Posterior cingulate gyrus (tissue), 11 donors: ENCODE measurements at regions not wholly inside any gene's neighbourhood (a gene's known extent, or its start where the extent isn't known, plus 50 kb on each side); places are given as distances from the start of the nearest gene placed in this dataset.

Experiments
- DNase-seq, 10 donors: peaks; one replicate each; pipeline versions ENCODE4 v3.0.0 to v3.0.0-alpha.2; 2020 to 2021; ENCODE audit warnings: mixed read lengths in 3 of 10
- intact Hi-C: fragments of 100-400 bp; cut with DNase I; formaldehyde crosslinking; loops from one replicate; pipeline ENCODE4 v1.15.1; 2023

- intact Hi-C loops: no loop called here
- DNase-seq: no peak
Measured at GRCh38 chr16:60310846-60311445, 1576.8 kb upstream of the GOT2 start.

GRCh38 chr16:60304720-60305119 lies 1570.6 kb upstream of the GOT2 start:
- DNase-seq: no peak

GRCh38 chr16:60304066-60304465 lies 1570.0 kb upstream of the GOT2 start:
- peak in 1 of 10 donors; percentile 32 for DNase-seq
- intact Hi-C loops: no loop called here

More at GRCh38 chr16:60304720-60305119, 1570.6 kb upstream of the GOT2 start:
- intact Hi-C loops: no loop called here

- DNase-seq: no peak
- intact Hi-C loops: no loop called here
Measured at GRCh38 chr16:60302676-60303075, 1568.6 kb upstream of the GOT2 start.

- DNase-seq: no peak
- intact Hi-C loops: no loop called here
Measured at GRCh38 chr16:60302261-60302660, 1568.1 kb upstream of the GOT2 start.

- no peak for DNase-seq
- intact Hi-C loops: no loop called here
Measured at GRCh38 chr16:60299241-60299776, 1565.2 kb upstream of the GOT2 start.

- intact Hi-C loops: no loop called here
- no peak for DNase-seq
Measured at GRCh38 chr16:60295451-60295850, 1561.3 kb upstream of the GOT2 start.

- no peak for DNase-seq
- intact Hi-C loops: no loop called here
Measured at GRCh38 chr16:60285794-60286193, 1551.7 kb upstream of the GOT2 start.

GRCh38 chr16:60279061-60279665 lies 1545.0 kb upstream of the GOT2 start:
- intact Hi-C loops: no loop called here
- no peak for DNase-seq

GRCh38 chr16:60274431-60275019 lies 1540.4 kb upstream of the GOT2 start:
- intact Hi-C loops: no loop called here
- DNase-seq: no peak

GRCh38 chr16:60271781-60272180 lies 1537.7 kb upstream of the GOT2 start:
- no peak for DNase-seq
- intact Hi-C loops: no loop called here

GRCh38 chr16:60271025-60271771 lies 1537.1 kb upstream of the GOT2 start:
- DNase-seq: no peak

GRCh38 chr16:60261425-60261824 lies 1527.3 kb upstream of the GOT2 start:
- intact Hi-C loops: no loop called here
- no peak for DNase-seq

More at GRCh38 chr16:60271025-60271771, 1537.1 kb upstream of the GOT2 start:
- intact Hi-C loops: no loop called here

GRCh38 chr16:60259956-60260355 lies 1525.8 kb upstream of the GOT2 start:
- DNase-seq: no peak
- intact Hi-C loops: no loop called here

- intact Hi-C loops: no loop called here
- DNase-seq: no peak
Measured at GRCh38 chr16:60246086-60246485, 1512.0 kb upstream of the GOT2 start.

- DNase-seq: no peak
Measured at GRCh38 chr16:60241671-60242070, 1507.6 kb upstream of the GOT2 start.

GRCh38 chr16:60230666-60231065 lies 1496.5 kb upstream of the GOT2 start:
- intact Hi-C loops: no loop called here
- no peak for DNase-seq

More at GRCh38 chr16:60241671-60242070, 1507.6 kb upstream of the GOT2 start:
- intact Hi-C loops: no loop called here

- DNase-seq: no peak
- intact Hi-C loops: no loop called here
Measured at GRCh38 chr16:60225541-60225940, 1491.4 kb upstream of the GOT2 start.

- no peak for DNase-seq
- intact Hi-C loops: no loop called here
Measured at GRCh38 chr16:60217787-60218186, 1483.7 kb upstream of the GOT2 start.

GRCh38 chr16:60214311-60214710 lies 1480.2 kb upstream of the GOT2 start:
- DNase-seq: no peak
- intact Hi-C loops: no loop called here

- no peak for DNase-seq
- intact Hi-C loops: no loop called here
Measured at GRCh38 chr16:60206516-60206915, 1472.4 kb upstream of the GOT2 start.
